ENCODE measurements at regions not wholly inside any gene's neighbourhood (a gene's known extent, or its start where the extent isn't known, plus 50 kb on each side); places are given as distances from the start of the nearest gene placed in this dataset.

DNA sequence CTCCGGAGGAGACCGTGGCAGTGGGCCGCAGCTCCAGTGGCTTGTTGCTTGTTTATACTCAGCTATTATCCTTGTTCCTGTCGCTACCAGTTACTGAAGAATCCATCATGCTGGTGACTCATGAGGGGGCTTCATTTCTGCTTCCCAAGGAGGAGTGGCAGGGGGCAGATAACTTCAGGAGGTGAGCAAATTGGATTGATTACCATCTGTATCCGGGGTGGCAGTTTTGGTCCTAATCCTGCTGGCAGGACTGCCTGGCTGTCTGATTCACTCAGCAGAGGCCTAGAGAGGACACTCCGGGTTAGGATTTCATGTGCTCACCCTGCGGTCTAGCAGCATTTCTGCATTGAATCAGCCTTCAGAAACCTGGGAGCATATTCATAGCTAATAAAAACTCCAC lies 230.0 kb downstream of the ACTR3 start:
- Histone ChIP-seq H3K4me2 (ENCODE audit: control insufficient read depth, insufficient read depth) (no peak overlapping the region), H3K4me1 (ENCODE audit: control insufficient read depth, insufficient read depth, low read length) (no peaks in the 10 kb centered on the region), H3K79me2 (ENCODE audit: control insufficient read depth, insufficient read depth, low read length) (no peaks in the 10 kb centered on the region), H3K27ac (ENCODE audit: control insufficient read depth, insufficient read depth) (no peak overlapping the region), H3K9ac (ENCODE audit: control insufficient read depth, insufficient read depth, low read length) (no peak overlapping the region), H3K36me3 (ENCODE audit: control insufficient read depth in 2 of 2, insufficient read depth in 2 of 2, low read length in 1 of 2) (no peaks in the 10 kb centered on the region), H2AFZ (ENCODE audit: control insufficient read depth, low read depth, low read length) (no peak overlapping the region), H3K27me3 (replicated peaks in 1 of 2; ENCODE audit: control insufficient read depth in 2 of 2, insufficient read depth in 2 of 2, low read length in 1 of 2) (no peaks in the 10 kb centered on the region), H3K4me3 (no peak overlapping the region), H4K20me1 (ENCODE audit: control insufficient read depth, insufficient read depth) (no peaks in the 10 kb centered on the region), H3K9me3 (replicated peaks; ENCODE audit: control insufficient read depth, insufficient read depth, low read length) (no peaks in the 10 kb centered on the region)
- 32% methylated on average over 7 of the region's 7 CpGs for WGBS (ENCODE audit: insufficient coverage, insufficient replicate concordance, low lambda C conversion rate, missing lambda C conversion rate)
- ChIA-PET CTCF (interaction anchor here (1.5 kb wide), 1 partner anchor 9 kb away, joined by 3 read pairs; no protein-coding TSS in a partner anchor), SMC1A (ENCODE audit: uncharacterized antibody, unreplicated experiment) (no interaction called here), RAD21 (ENCODE audit: unreplicated experiment) (no interaction called here), POLR2A (no interaction called here)
- no peak for FAIRE-seq
- TF ChIP-seq KLF5 (IDR thresholded peaks at IDR 0.05; ENCODE audit: partially characterized antibody) (no peak), SUPT20H (IDR thresholded peaks at IDR 0.05; ENCODE audit: borderline replicate concordance, control insufficient read depth, low read depth, low read length) (no peak), SIN3A (IDR thresholded peaks at IDR 0.05; ENCODE audit: low read depth, low read length) (no peak), ZNF217 (IDR thresholded peaks at IDR 0.05) (no peak), CBFB (IDR thresholded peaks at IDR 0.05; ENCODE audit: low read depth) (no peak), CEBPZ (IDR thresholded peaks at IDR 0.05; ENCODE audit: low read depth, low read length) (no peak), CREB1 (IDR thresholded peaks at IDR 0.05; ENCODE audit: low read depth) (no peak), ZNF622 (IDR thresholded peaks at IDR 0.05) (no peak), RUNX3 (IDR thresholded peaks at IDR 0.05; ENCODE audit: low read length) (no peak), TCF12 (IDR thresholded peaks at IDR 0.05; ENCODE audit: low read depth, low read length) (no peak)
- no peak for ATAC-seq
- intact Hi-C loops (cut with micrococcal nuclease; ENCODE audit: unreplicated experiment) = no loop called here
- no TSS peak for BruUV-seq (replicated peaks)
- no peak for DNase-seq (ENCODE audit: low read depth, low spot score)
- in situ Hi-C loops (cut with MboI) = no loop called here
